Germinal center (tissue), 1 donor: ENCODE measurements at regions not wholly inside any gene's neighbourhood (a gene's known extent, or its start where the extent isn't known, plus 50 kb on each side); places are given as distances from the start of the nearest gene placed in this dataset.
"Not testable (repeated sequence)": the region's sequence is repeated elsewhere in the genome, so short reads cannot be mapped to it uniquely, and the experiment has no call there.

ENCODE experiments used
- DNase-seq: peaks from one replicate; pipeline ENCODE4 v3.0.0; 2012; ENCODE audit warnings: mixed read lengths, low spot score

DNA sequence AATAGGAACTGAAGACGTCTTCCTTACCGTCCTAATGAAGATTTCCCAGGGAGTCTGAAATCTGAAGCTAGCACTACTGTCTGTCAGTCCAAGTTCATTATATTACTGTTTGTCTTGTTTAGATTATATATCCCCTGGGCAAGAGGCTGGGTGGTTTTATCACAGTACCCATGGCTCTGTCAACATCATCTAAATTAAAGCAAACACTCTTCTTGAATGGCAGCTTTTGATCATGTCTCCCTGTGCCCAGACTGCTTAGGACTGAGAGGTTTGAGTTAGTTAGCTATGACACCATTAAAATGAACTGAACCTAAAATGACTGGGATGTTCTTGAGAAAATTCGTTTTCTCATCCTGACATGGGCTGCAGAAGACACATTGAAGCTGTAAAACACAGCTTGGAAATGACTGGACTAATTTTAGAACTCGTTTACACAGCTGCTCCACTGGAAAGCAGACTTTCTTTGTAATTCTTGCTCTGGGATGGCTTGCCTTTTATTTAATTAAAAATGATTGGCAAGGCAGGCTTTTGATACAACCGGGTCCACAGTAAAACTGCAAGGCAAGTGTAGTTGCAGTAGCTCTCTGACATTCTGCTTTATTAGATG lies 243.5 kb downstream of the MFSD1 start:
- DNase-seq, result no peak

DNA sequence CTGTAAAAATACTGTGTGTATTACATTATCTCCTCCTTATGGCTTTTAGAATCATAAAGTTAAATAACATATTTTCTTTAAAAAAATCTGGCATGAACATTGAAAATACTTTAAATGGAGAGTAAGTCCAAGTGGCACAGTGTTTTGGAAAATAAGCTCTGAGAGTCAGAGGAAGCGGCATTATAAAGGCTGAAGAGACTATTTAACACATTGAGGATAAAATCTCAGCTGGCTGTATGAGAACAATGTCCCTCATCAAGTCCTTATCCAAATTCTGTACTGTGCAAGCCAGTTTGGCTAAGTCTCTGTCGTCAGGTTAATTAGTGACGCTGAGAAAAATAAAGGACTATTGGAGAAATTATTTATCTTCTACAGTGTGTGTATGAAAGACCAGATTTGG lies 245.5 kb downstream of the MFSD1 start:
- DNase-seq, result no peak

- not testable (repeated sequence) for DNase-seq
Measured at GRCh38 chr3:159052494-159052893, 250.6 kb downstream of the MFSD1 start.

GRCh38 chr3:159057621-159058020 lies 255.8 kb downstream of the MFSD1 start:
- DNase-seq, result no peak

DNA sequence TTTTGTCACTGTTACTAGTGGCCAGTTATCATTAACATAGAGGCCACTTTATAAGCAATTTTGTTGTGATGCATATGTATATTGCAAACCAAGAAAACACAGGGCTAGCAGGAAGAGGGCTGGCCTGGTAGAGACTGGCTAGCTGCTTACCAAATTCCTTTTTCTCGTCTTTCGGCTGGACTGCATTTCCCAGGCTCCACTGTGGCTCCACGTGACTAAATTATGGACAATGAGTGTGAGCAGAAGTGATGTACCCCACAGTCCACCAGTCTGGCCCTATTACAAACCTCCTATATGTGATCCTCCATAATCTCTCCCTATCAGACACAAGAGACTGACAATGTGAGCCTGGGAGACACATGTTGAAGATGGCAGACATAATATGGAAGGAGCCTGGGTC lies 257.0 kb downstream of the MFSD1 start:
- no peak for DNase-seq

GRCh38 chr3:159059395-159059794 lies 257.5 kb downstream of the MFSD1 start:
- no peak for DNase-seq

- DNase-seq, result no peak
Measured at GRCh38 chr3:159062734-159063410, 261.0 kb downstream of the MFSD1 start.

GRCh38 chr3:159069091-159069490 lies 267.2 kb downstream of the MFSD1 start, which contains the start of gene IQCJ:
Gene IQCJ, plus strand, starts transcription at chr3:159069319.
- DNase-seq, result no peak

DNA sequence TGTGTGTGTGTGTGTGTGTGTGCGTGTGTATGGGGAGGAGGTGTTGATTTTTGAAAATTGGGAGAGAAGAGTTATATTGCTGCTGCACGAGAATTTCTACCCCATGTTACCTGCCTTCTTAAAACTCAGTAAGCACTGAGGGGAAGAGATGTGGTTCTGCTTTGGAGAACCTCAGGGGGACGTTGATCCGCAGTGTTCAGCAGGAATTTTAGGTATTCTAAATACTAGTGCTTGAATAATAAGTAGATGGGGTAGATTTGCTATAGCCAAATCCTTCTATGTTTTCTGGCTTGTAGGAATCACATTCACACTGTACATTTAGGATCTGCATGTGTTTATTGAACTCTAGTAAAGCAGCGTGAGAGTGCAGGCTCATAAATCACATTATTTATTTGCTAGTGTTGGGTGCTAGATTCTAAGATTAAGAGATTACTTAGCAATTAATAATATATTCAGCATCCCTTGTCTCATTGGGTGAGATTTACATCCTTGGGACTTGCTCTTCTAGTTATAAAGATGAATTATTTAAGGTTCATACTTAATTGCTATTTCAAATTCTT lies 268.1 kb downstream of the MFSD1 start:
- DNase-seq, result no peak

DNA sequence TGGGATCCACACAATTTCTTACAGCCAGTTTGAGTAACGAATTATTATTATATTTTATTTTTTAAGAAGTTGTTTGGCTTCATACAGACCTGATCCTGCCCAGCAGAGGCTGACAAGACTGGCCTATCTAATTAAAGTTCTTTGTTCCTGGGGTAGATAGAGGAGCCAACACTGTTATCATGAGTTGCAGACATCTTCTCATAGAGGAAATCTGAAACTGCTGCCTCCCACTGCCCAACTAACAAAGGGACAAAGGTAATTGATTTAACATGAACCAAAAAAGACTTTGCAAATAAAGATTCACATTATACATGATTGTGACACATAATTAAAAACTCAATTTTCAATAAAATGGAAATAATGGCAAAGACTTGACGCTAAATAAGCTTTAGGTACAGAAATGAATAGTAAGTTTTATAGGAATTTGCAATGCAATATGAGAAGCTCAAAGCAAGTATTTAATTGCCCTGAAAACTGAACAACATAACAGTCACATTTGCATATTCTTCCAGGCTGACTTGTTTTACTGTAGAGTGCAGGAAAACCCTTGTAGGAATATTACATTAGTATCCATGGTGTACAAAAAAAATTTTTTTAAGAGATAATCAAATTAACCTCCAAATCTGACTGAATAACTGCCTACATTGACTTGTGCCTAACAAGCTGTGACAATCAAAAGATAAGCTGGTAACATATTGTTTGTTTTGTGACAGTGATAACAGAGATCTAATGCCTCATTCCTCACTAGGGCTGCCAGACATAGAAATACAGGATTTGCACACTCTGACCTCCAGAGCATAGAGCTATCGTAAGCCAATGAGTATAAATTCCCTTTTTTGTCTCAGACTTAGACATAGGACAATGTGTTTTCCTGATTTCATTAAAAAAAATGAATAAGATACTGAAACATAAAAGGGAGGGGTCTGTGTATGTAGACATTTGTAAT lies 273.2 kb downstream of the MFSD1 start:
- no peak for DNase-seq

GRCh38 chr3:159077860-159078259 lies 276.0 kb downstream of the MFSD1 start:
- DNase-seq, result no peak

GRCh38 chr3:159080256-159080655 lies 278.4 kb downstream of the MFSD1 start:
- no peak for DNase-seq

DNA sequence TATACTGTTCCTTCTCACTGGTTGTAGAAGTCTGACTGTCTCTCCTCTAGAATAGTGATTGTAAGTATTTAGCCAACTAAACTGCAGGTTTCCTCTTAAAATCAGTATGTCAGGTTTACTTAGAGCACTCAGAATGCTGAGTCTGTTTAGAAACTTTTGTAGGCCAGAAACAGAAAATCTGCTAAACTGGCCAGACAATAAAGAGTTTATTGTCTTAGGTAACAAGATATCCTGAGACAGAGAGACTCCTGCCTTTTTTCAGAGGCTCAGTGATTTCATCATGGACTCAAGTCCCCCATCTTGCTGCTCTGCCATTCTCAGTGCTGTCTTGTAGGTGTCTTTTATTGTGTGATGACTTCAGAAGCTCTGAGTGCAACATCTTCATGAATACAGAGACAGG lies 279.0 kb downstream of the MFSD1 start:
- DNase-seq, result no peak

DNA sequence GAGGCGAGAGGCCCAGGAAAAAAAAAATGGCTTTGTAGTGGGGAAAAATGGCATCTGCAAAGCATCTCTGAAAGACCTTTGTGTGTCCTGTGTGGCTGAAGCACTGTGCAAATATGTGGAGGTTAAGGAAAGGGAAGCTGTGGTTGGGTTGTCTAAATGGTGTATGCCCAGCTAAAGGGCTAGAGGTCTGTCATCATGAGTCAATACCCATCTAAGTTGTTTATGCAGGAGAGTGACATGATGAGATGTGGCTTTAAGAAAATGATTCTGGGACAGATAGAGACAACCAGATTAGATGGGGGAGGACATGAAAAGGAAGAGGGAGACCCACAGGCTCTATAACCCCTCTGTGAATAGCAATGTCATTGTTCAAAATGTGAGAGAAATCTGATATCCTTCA lies 280.7 kb downstream of the MFSD1 start:
- DNase-seq, result no peak

GRCh38 chr3:159091936-159092335 lies 290.1 kb downstream of the MFSD1 start:
- no peak for DNase-seq

DNA sequence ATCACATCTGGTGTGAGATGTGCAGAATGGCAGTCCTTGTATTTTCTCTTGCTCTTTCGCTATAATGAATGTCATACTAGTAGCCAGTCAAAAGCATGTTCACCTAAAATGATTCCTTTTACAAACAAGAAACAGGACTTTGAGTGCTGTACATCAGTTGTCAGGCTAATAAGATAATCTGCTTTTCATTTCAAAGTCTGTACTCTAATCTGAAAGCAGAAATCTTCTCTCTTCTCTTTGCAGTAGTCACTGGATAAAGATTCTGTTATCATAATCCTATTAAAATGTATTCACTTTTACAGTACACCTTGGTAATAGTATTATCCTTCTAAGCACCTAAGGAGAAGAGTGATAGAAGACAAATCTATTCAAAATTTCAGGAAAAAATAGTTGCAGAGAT lies 300.1 kb downstream of the MFSD1 start:
- DNase-seq, result no peak

DNA sequence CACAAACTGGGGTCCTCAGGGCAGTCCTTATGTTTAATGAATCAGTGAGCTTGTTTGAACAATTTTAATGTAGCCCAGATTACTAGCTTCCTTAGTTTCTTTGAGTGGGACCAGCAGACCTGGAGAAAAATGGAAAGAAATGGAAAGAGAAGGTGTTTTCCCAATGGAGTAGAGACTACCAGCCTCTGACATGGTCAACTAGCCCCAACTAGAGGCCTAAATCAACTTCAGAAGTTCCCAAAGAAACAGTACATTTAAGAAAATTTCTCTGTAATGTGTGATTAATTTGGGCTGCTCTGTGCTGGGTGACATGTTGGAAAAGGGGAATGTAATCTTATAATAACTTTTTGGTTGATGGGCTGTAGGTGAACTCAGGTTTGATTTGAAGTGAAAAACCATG lies 310.9 kb downstream of the MFSD1 start:
- DNase-seq, result no peak

DNA sequence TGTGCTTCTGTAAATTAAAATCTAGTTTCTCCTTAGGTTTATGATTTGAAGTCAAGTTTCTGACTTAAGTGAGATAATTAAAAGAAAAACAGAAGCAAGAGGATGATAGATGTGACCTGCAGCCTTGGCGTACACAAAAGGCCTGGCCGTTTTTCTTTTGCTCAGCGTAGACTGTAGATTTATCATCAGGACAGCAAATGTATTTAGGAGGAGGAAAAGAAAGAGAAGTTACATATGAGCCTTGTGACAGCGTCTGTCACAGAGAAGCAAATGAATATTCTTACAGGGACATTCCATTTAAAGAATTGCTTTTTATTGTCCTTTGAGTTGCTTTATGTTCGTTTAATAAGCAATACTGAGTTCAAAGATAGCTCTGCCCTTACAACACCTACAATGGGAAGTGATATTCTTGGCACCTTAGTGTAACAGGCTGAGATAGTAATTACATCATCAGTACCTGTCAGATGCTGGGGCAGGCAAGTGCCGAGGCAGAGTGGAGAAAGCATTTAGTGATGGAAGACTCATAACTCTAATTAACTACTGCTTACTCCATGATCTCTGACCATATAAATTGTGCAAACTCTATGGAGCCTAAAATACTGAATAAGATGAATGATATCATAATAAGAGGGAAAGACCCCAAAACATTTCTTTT lies 311.5 kb downstream of the MFSD1 start:
- DNase-seq, result no peak

DNA sequence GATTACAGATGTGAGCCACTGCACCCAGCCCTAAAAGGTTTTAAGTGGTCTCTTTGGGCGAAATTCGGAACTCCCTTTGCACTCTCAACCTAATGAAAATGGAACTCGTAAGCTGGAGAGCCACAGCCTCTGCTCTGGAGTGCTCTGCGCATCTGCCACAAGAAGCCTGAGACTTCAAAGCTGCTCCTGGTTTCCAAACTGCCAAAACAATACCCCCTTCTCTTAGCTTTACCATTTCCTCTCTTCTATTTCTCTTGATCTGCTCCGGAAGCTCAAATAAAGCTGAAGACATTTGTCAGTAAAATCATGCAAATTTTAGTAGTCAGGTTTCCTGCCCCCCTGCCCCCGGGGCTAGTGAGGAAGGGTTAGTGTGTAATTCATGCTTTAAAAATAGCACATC lies 312.7 kb downstream of the MFSD1 start:
- DNase-seq, result no peak

GRCh38 chr3:159123877-159124276 lies 322.0 kb downstream of the MFSD1 start:
- no peak for DNase-seq

DNA sequence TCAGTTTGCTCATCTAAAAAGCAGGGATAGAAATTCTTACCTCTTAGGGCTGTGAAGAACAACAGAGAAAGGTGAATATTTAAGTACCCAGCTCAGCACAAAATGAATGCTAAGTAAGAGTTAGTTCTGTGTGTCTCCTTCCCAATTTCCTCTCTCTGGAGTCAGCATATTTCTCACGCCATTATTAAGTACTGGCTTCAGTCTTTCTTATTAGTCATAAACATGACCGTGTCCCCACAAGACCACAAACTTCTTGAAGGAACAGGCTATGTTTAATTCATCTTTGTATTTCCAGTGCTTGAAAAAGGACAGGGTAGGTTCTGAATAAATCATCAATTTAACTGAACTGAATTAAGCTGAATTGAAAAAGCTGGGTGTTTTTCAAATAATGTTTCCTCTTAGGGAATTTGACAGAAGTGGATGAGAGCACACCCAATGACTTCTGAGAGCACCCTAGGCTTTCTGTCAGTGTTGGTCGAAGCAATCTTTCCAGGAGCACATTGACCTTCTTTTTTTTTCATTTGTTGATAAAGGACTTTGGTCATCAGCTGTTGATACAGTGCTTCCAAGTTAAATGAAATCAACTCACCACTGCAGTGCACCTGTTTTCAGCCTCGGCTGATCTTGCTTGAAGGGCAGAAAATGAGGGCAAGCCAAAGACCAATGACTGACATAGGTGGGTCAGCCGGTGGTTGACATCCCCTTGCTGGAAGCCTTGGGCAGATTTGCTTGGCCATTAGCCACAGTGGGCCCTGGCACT lies 324.6 kb downstream of the MFSD1 start:
- no peak for DNase-seq
